ENCODE measurements at regions not wholly inside any gene's neighbourhood (a gene's known extent, or its start where the extent isn't known, plus 50 kb on each side); places are given as distances from the start of the nearest gene placed in this dataset.
A peak's percentile ranks its signal among the peaks of the same experiment; 100 is the strongest.

DNA sequence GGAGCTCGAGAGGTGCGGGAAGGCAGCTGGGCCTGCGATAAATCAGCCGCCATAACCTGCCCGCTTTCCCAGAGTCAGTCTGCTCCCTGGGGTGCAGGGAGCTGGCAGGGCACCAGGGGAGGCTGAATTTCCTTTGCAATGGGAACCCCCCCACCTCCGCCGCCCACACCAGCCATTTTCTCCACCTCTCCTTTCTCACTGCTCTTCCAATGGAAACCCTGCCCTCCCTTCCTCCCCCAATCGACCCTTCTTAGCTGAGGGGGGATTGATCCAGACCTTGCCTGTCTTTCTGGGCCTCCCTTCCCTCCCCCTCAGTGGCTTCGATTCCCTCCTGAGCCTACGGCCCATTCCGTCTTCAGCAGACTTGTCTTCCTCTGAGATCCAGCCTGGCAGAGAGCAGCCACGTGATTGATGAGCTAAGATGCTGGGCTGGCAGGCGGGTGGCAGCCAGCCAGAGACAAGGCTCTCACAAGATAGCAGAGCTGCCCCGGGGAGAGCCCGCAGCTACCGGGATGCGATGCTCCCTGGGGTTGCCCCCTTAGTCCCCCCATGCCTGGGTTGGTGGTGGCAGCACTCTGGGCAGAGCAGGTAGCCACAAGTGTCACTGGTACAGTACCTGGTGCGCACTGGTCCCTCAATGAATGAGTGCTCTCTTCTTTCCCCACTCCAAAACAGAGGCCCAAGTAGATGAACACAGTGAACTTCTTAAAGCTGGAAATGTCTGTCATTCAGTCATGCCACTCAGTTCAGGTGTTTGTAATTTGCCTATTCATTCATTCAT lies 53.7 kb upstream of the FABP6 start:
- no peak for DNase-seq (ENCODE audit: low read depth, low spot score)

DNA sequence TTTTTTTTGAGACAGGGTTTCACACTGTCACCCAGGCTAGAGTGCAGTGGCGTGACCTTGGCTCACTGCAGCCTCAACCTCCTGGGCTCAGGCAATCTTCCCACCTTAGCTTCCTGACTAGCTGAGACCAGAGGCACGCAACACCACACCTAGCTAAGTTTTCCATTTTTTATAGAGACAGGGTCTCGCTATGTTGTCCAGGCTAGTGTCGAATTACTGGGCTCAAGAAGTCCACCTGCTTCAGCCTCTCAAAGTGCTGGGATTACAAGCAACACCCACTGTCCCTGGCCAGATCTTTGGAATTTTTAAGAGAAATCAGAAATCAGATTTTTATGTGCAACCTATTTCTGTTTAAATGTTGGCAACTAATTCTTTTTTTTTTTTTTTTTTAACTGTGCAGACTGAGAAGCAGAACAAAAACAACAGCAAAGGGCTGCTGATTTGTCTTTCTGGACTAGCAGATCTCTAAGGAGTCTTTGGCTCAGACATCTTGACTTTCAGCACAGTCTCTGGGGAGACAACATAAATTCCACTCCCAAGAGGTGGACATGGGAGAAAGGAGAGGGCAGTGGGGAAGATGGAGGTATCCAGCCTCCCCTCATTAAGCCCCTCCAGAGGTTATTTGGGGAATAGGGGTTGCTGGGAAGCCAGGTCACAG lies 54.4 kb upstream of the FABP6 start:
- DNase-seq (ENCODE audit: low read depth, low spot score) = no peak
- no peaks in the 10 kb centered on the region for H3K36me3 ChIP-seq (ENCODE audit: insufficient read depth, insufficient read length, low read length)
- H3K4me3 ChIP-seq (ENCODE audit: insufficient read length, low read depth) = no peak overlapping the region
- no peaks in the 10 kb centered on the region for H3K27me3 ChIP-seq (ENCODE audit: insufficient read depth, insufficient read length)
- no peak for TF ChIP-seq SUZ12 (IDR thresholded peaks at IDR 0.05; ENCODE audit: extremely low read depth, insufficient read depth, insufficient read length)
- no peak for TF ChIP-seq ZNF274 (IDR thresholded peaks at IDR 0.05; ENCODE audit: low read depth, low read length)
- TF ChIP-seq YY1 (IDR thresholded peaks at IDR 0.05; ENCODE audit: insufficient read depth, insufficient read length) = no peak
- H3K4me1 ChIP-seq (ENCODE audit: insufficient read depth, insufficient read length) = no peaks in the 10 kb centered on the region
- H3K9me3 ChIP-seq (ENCODE audit: insufficient read depth, low read length) = no peaks in the 10 kb centered on the region
- H3K9ac ChIP-seq (ENCODE audit: insufficient read length, low read depth) = no peak overlapping the region

More for the DNA sequence above, 53.7 kb upstream of the FABP6 start:
- TF ChIP-seq SUZ12 (IDR thresholded peaks at IDR 0.05; ENCODE audit: extremely low read depth, insufficient read depth, insufficient read length) = no peak
- no peak for TF ChIP-seq ZNF274 (IDR thresholded peaks at IDR 0.05; ENCODE audit: low read depth, low read length)
- no peak for TF ChIP-seq YY1 (IDR thresholded peaks at IDR 0.05; ENCODE audit: insufficient read depth, insufficient read length)
- Histone ChIP-seq H3K36me3 (ENCODE audit: insufficient read depth, insufficient read length, low read length) (no peaks in the 10 kb centered on the region), H3K4me3 (ENCODE audit: insufficient read length, low read depth) (no peak overlapping the region), H3K9me3 (ENCODE audit: insufficient read depth, low read length) (no peaks in the 10 kb centered on the region), H3K4me1 (ENCODE audit: insufficient read depth, insufficient read length) (no peaks in the 10 kb centered on the region), H3K27me3 (ENCODE audit: insufficient read depth, insufficient read length) (no peaks in the 10 kb centered on the region), H3K9ac (ENCODE audit: insufficient read length, low read depth) (peak overlapping the region; percentile 10)

DNA sequence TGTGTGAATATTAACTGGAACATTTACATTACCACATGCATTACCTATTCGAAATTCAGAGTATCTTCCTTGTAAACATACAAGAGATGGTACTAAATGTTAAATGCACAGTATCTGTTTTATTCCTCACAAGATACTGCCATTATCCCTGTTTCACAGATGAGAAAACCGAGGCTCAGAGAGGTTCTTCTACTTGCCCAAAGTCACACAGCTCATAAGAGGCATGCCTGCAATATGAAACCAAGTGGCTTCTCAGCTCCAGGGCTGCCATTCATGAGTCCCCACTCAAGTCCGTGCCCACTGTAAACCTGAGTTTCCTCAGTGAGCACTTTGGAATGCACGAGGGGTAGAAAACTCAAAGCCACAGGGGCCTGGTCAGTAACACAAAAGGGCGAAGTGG lies 55.0 kb upstream of the FABP6 start:
- no peaks in the 10 kb centered on the region for H3K36me3 ChIP-seq (ENCODE audit: insufficient read depth, insufficient read length, low read length)
- no peaks in the 10 kb centered on the region for H3K9me3 ChIP-seq (ENCODE audit: insufficient read depth, low read length)
- TF ChIP-seq ZNF274 (IDR thresholded peaks at IDR 0.05; ENCODE audit: low read depth, low read length) (no peak), YY1 (IDR thresholded peaks at IDR 0.05; ENCODE audit: insufficient read depth, insufficient read length) (no peak), SUZ12 (IDR thresholded peaks at IDR 0.05; ENCODE audit: extremely low read depth, insufficient read depth, insufficient read length) (no peak)
- DNase-seq (ENCODE audit: low read depth, low spot score) = no peak
- H3K4me3 ChIP-seq (ENCODE audit: insufficient read length, low read depth) = no peak overlapping the region
- no peaks in the 10 kb centered on the region for H3K27me3 ChIP-seq (ENCODE audit: insufficient read depth, insufficient read length)
- no peak overlapping the region for H3K9ac ChIP-seq (ENCODE audit: insufficient read length, low read depth)
- H3K4me1 ChIP-seq (ENCODE audit: insufficient read depth, insufficient read length) = no peaks in the 10 kb centered on the region

DNA sequence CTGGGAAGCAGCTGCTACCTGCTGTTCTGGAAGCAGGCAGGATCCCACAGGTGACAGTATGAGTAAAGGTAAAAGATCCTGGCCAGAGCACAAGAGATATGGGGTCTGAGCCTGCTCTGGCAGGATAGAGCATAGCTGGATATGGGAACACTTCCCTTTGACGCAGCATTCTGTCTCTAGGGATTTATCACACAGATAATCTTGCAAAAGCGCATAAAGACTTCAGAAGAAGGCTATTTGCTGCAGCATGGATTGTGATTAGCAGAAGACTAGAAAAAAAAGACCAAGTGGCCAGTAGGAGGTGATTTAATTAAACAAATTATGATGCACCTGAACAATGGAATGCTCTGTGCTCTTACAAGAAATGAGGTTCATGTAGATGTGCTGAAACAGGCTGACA lies 52.4 kb upstream of the PWWP2A start:
- DNase-seq (ENCODE audit: low read depth, low spot score) = no peak
- H3K4me3 ChIP-seq (ENCODE audit: insufficient read length, low read depth) = no peak overlapping the region
- H3K9ac ChIP-seq (ENCODE audit: insufficient read length, low read depth) = no peak overlapping the region
- no peaks in the 10 kb centered on the region for H3K27me3 ChIP-seq (ENCODE audit: insufficient read depth, insufficient read length)
- no peaks in the 10 kb centered on the region for H3K4me1 ChIP-seq (ENCODE audit: insufficient read depth, insufficient read length)
- TF ChIP-seq ZNF274 (IDR thresholded peaks at IDR 0.05; ENCODE audit: low read depth, low read length) (no peak), SUZ12 (IDR thresholded peaks at IDR 0.05; ENCODE audit: extremely low read depth, insufficient read depth, insufficient read length) (no peak), YY1 (IDR thresholded peaks at IDR 0.05; ENCODE audit: insufficient read depth, insufficient read length) (no peak)
- H3K9me3 ChIP-seq (ENCODE audit: insufficient read depth, low read length) = no peaks in the 10 kb centered on the region
- no peaks in the 10 kb centered on the region for H3K36me3 ChIP-seq (ENCODE audit: insufficient read depth, insufficient read length, low read length)

DNA sequence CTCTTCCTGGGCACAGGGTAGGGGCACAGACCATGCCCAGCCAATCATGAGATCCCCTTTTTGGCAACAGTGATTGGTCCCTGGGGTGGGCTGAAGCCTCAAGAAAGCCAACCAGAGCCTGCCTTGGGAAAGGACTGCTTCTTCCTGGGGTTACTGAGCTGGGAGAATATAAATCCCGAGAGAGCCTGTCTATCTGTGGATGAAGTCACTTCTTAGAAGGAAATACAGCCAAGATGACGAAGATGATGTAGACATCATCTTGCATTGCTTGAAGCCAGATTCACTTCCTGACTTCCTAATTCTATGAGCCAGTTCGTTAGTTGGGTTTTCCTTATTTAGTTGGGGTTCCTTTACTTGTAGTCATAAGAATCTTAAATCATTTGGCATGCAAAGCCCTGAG lies 50.1 kb upstream of the PWWP2A start:
- DNase-seq (ENCODE audit: low read depth, low spot score) = no peak
- Histone ChIP-seq H3K36me3 (ENCODE audit: insufficient read depth, insufficient read length, low read length) (no peaks in the 10 kb centered on the region), H3K4me3 (ENCODE audit: insufficient read length, low read depth) (no peak overlapping the region), H3K4me1 (ENCODE audit: insufficient read depth, insufficient read length) (peaks cover 6% of the 10 kb centered on the region), H3K9ac (ENCODE audit: insufficient read length, low read depth) (no peak overlapping the region), H3K27me3 (ENCODE audit: insufficient read depth, insufficient read length) (no peaks in the 10 kb centered on the region), H3K9me3 (ENCODE audit: insufficient read depth, low read length) (no peaks in the 10 kb centered on the region)
- TF ChIP-seq ZNF274 (IDR thresholded peaks at IDR 0.05; ENCODE audit: low read depth, low read length) (no peak), YY1 (IDR thresholded peaks at IDR 0.05; ENCODE audit: insufficient read depth, insufficient read length) (no peak), SUZ12 (IDR thresholded peaks at IDR 0.05; ENCODE audit: extremely low read depth, insufficient read depth, insufficient read length) (no peak)

Measured in NT2/D1 (cell line).